ENCODE measurements at regions not wholly inside any gene's neighbourhood (a gene's known extent, or its start where the extent isn't known, plus 50 kb on each side); places are given as distances from the start of the nearest gene placed in this dataset.

GRCh38 chr2:75256485-75256884 is 57.2 kb upstream of the TACR1 start:
- TF ChIP-seq POLR2A (IDR thresholded peaks at IDR 0.05; ENCODE audit: low read length) = no peak
- TF ChIP-seq GATA1 (IDR thresholded peaks at IDR 0.05; ENCODE audit: low read depth, low read length) = no peak

Measured in erythroblast (primary cell).